GM12878 (cell line): ENCODE measurements at regions not wholly inside any gene's neighbourhood (a gene's known extent, or its start where the extent isn't known, plus 50 kb on each side); places are given as distances from the start of the nearest gene placed in this dataset.

Source experiments
- EED ChIP-seq: sonication (generic); IDR thresholded peaks from 2 replicates; pipeline ENCODE4 v1.6.1; 2016; ENCODE audit warnings: antibody characterized with exemption, low read depth
- ETV6 ChIP-seq, 2 experiments: fragments of 450-650 bp in 1 of 2; IDR thresholded peaks in 1 of 2; conservative IDR thresholded peaks in 1 of 2; 2 replicates each; pipeline ENCODE4 v1.6.1; 2014; ENCODE audit warnings: antibody characterized with exemption in 1 of 2, borderline replicate concordance in 1 of 2, low read depth in 1 of 2, mild to moderate bottlenecking in 1 of 2, moderate library complexity in 1 of 2
- POLR2AphosphoS2 ChIP-seq: IDR thresholded peaks from 2 replicates; pipeline ENCODE4 v1.6.1; 2011; ENCODE audit warnings: low read depth, mild to moderate bottlenecking, low read length, improper control_type of control experiment, moderate library complexity
- TCF12 ChIP-seq: IDR thresholded peaks from 2 replicates; pipeline ENCODE4 v1.6.1; 2011; ENCODE audit warnings: low read depth, mild to moderate bottlenecking, low read length
- ZZZ3 ChIP-seq: IDR thresholded peaks from 2 replicates; pipeline ENCODE4 v1.6.1; 2011; ENCODE audit warnings: low read depth; ENCODE audit not compliant: control insufficient read depth, insufficient read length
- TF ChIP-seq, protein P1 (sequence below), 3 experiments: IDR thresholded peaks in 2 of 3; conservative IDR thresholded peaks in 1 of 3; 2 replicates each; pipeline ENCODE4 v1.5.1; 2011; ENCODE audit warnings: low read depth in 3 of 3, low read length in 3 of 3, mild to moderate bottlenecking in 3 of 3, control low read depth in 2 of 3, moderate library complexity in 2 of 3, inconsistent platforms in 1 of 3, mixed read lengths in 1 of 3; ENCODE audit not compliant: control insufficient read depth in 2 of 3, insufficient read depth in 1 of 3; ENCODE audit errors: extremely low read depth in 1 of 3
- TF ChIP-seq, protein P2 (sequence below): IDR thresholded peaks from 2 replicates; pipeline ENCODE4 v1.6.1; 2011; ENCODE audit warnings: low read depth, mild to moderate bottlenecking, low read length, moderate library complexity, borderline replicate concordance; ENCODE audit errors: extremely low read depth
- TF ChIP-seq, protein P3 (sequence below): fragments of 450-650 bp; IDR thresholded peaks from 2 replicates; pipeline ENCODE4 v1.6.1; 2016; ENCODE audit warnings: mild to moderate bottlenecking, moderate library complexity, borderline replicate concordance

DNA sequence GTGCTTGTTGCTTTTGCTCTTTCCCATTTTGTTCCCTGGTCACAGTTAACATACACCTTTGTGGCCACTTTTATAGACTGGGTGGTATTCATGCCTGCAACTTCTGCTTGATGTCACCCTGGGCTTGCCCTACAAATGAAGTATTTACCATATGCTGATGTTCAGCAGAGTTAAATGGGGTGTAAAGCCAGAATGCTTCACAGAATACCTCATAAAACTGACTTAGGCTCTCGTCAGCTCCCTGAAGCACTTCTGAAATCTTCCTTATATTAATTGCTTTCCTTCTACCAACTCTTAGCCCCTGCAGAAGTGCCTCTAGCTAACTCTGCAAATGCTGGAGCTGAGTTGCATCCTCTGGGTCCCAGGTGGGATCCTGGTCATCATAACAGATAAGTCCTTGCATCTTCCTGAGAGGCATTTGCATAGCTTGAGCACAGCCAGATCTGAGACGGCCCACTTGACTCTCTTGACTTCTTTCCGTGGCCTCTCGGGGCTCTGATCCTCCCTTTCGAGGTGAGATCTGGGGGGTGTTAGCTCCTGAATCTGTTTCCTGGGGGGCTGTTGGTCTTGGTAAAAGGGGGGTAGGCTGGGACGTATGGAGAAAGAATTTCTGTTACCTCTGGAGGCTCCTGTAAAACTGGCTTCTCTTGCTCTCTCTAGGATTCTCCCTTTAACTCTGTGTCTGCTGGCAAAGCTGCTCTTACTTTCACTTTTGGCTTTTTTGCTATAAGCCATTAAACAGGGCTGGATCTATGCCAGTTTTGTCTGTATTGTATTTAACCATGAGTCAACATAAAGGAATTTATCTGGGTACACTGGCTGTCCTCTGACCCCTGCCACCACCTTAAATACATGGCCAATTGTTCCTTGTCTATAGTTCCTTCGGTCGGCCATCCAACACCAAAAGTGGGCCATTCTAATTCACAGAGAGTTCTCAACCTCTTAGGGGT is 223.0 kb upstream of the SYNCRIP start:
- TF ChIP-seq ZZZ3 (no peak), ETV6 (conservative IDR thresholded peaks at IDR 0.05 in 1 of 2, IDR thresholded peaks at IDR 0.05 in 1 of 2; ENCODE audit: borderline replicate concordance in 1 of 2, low read depth in 1 of 2) (no peak), POLR2AphosphoS2 (no peak), EED (no peak), TCF12 (no peak)
- TF ChIP-seq, protein P1, sequence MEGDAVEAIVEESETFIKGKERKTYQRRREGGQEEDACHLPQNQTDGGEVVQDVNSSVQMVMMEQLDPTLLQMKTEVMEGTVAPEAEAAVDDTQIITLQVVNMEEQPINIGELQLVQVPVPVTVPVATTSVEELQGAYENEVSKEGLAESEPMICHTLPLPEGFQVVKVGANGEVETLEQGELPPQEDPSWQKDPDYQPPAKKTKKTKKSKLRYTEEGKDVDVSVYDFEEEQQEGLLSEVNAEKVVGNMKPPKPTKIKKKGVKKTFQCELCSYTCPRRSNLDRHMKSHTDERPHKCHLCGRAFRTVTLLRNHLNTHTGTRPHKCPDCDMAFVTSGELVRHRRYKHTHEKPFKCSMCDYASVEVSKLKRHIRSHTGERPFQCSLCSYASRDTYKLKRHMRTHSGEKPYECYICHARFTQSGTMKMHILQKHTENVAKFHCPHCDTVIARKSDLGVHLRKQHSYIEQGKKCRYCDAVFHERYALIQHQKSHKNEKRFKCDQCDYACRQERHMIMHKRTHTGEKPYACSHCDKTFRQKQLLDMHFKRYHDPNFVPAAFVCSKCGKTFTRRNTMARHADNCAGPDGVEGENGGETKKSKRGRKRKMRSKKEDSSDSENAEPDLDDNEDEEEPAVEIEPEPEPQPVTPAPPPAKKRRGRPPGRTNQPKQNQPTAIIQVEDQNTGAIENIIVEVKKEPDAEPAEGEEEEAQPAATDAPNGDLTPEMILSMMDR (IDR thresholded peaks at IDR 0.05 in 2 of 3, conservative IDR thresholded peaks at IDR 0.05 in 1 of 3; ENCODE audit: control insufficient read depth in 2 of 3, extremely low read depth in 1 of 3, insufficient read depth in 1 of 3, low read depth in 3 of 3, low read length in 3 of 3) = no peak
- TF ChIP-seq, protein P2, sequence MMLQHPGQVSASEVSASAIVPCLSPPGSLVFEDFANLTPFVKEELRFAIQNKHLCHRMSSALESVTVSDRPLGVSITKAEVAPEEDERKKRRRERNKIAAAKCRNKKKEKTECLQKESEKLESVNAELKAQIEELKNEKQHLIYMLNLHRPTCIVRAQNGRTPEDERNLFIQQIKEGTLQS = no peak
- TF ChIP-seq, protein P3, sequence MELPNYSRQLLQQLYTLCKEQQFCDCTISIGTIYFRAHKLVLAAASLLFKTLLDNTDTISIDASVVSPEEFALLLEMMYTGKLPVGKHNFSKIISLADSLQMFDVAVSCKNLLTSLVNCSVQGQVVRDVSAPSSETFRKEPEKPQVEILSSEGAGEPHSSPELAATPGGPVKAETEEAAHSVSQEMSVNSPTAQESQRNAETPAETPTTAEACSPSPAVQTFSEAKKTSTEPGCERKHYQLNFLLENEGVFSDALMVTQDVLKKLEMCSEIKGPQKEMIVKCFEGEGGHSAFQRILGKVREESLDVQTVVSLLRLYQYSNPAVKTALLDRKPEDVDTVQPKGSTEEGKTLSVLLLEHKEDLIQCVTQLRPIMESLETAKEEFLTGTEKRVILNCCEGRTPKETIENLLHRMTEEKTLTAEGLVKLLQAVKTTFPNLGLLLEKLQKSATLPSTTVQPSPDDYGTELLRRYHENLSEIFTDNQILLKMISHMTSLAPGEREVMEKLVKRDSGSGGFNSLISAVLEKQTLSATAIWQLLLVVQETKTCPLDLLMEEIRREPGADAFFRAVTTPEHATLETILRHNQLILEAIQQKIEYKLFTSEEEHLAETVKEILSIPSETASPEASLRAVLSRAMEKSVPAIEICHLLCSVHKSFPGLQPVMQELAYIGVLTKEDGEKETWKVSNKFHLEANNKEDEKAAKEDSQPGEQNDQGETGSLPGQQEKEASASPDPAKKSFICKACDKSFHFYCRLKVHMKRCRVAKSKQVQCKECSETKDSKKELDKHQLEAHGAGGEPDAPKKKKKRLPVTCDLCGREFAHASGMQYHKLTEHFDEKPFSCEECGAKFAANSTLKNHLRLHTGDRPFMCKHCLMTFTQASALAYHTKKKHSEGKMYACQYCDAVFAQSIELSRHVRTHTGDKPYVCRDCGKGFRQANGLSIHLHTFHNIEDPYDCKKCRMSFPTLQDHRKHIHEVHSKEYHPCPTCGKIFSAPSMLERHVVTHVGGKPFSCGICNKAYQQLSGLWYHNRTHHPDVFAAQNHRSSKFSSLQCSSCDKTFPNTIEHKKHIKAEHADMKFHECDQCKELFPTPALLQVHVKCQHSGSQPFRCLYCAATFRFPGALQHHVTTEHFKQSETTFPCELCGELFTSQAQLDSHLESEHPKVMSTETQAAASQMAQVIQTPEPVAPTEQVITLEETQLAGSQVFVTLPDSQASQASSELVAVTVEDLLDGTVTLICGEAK = no peak
